Right renal pelvis (tissue), 4 donors: ENCODE measurements at regions not wholly inside any gene's neighbourhood (a gene's known extent, or its start where the extent isn't known, plus 50 kb on each side); places are given as distances from the start of the nearest gene placed in this dataset.
"Not testable (repeated sequence)": the region's sequence is repeated elsewhere in the genome, so short reads cannot be mapped to it uniquely, and the experiment has no call there.

Experiments used
- DNase-seq, 4 donors: peaks; one replicate each; pipeline ENCODE4 v3.0.0-alpha.2; 2013; ENCODE audit warnings: low read depth in 4 of 4, low spot score in 3 of 4, missing footprints in 1 of 4

GRCh38 chr6:98384801-98385200, 449.6 kb upstream of the POU3F2 start:
- DNase-seq = no peak

GRCh38 chr6:98395610-98396166, 438.7 kb upstream of the POU3F2 start:
- no peak for DNase-seq

GRCh38 chr6:98416027-98416426, 418.3 kb upstream of the POU3F2 start:
- DNase-seq = no peak

DNA sequence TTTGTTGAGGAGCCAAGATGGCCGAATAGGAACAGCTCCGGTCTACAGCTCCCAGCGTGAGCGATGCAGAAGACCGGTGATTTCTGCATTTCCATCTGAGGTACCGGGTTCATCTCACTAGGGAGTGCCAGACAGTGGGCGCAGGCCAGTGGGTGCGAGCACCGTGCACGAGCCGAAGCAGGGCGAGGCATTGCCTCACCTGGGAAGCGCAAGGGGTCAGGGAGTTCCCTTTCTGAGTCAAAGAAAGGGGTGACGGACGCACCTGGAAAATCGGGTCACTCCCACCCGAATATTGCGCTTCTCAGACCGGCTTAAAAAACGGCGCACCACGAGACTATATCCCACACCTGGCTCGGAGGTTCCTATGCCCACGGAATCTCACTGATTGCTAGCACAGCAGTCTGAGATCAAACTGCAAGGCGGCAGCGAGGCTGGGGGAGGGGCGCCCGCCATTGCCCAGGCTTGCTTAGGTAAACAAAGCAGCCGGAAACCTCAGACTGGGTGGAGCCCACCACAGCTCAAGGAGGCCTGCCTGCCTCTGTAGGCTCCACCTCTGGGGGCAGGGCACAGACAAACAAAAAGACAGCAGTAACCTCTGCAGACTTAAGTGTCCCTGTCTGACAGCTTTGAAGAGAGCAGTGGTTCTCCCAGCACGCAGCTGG, 417.7 kb upstream of the POU3F2 start:
- not testable (repeated sequence) for DNase-seq

DNA sequence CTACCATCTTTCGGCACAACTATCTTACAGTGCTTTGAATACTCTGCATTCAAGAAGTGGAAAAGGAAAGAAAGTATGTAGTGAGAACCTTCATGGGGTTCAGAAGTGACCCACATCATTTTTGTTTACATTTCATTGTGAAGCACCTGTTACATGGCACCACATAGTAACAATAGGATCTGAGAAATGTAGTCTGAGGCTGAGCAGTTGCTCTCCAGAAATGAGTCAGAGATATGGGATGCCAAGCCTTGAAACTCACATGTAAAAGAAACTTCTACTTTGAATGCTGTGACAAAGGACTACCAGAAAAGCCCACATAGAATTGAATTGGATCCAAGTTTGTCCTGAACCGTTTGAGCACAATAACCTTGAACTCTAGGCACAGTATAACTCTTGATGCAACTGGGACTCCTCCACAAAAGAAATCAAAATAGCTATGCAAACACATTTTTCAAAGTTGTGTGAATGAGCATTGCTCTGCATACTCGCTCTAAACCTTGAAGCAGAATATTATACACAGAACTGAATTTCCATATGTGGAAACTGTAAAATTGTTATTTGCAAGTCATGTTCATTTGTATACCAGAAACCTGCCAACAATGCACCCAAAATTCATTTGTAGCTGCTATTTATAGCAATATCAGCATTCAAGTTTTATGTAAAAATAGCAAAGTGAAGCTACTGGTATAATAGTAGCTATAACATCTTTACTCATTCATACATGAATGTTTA, 400.9 kb upstream of the POU3F2 start:
- DNase-seq = no peak

DNA sequence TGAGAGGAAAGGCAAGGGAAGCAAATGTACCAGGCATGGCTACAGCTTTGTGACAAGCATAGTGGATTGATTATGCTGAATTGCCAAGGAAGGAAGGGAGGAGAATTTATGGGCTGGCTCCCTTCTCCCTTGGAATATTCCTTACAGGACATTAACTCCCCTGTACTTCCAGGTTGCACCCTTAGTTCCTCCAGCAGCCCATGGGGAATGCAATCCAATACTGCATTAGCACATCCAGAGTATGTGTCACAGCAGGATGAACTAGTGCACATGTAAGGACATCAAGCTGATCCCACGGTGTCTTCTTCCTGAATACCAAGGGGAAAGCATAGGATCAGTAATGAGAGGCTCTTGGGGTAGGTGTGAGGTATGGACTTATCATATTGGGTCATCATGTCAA, 390.7 kb upstream of the POU3F2 start:
- DNase-seq = no peak

DNA sequence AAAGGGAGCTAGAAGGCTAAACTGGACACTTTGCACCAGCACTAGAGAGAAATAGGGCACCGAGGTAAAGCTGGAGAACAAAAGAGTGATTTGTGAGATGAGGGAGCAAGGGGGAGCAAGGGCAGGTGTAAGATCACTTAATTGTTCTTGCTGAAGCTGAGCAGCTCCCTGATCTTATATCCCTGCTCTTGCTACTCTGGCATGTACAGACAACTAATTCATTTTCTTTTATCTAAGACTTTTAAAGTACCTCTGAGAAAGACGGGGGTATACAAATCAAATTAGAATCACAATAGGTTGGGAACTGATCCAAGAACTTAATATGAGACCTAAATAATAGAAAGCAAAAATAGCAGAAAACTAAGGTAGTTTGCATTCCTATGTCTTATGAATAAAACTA, 381.7 kb upstream of the POU3F2 start:
- no peak for DNase-seq

- no peak for DNase-seq
Measured at GRCh38 chr6:98454809-98455322, 379.5 kb upstream of the POU3F2 start.

- DNase-seq = no peak
Measured at GRCh38 chr6:98458708-98459107, 375.7 kb upstream of the POU3F2 start.

DNA sequence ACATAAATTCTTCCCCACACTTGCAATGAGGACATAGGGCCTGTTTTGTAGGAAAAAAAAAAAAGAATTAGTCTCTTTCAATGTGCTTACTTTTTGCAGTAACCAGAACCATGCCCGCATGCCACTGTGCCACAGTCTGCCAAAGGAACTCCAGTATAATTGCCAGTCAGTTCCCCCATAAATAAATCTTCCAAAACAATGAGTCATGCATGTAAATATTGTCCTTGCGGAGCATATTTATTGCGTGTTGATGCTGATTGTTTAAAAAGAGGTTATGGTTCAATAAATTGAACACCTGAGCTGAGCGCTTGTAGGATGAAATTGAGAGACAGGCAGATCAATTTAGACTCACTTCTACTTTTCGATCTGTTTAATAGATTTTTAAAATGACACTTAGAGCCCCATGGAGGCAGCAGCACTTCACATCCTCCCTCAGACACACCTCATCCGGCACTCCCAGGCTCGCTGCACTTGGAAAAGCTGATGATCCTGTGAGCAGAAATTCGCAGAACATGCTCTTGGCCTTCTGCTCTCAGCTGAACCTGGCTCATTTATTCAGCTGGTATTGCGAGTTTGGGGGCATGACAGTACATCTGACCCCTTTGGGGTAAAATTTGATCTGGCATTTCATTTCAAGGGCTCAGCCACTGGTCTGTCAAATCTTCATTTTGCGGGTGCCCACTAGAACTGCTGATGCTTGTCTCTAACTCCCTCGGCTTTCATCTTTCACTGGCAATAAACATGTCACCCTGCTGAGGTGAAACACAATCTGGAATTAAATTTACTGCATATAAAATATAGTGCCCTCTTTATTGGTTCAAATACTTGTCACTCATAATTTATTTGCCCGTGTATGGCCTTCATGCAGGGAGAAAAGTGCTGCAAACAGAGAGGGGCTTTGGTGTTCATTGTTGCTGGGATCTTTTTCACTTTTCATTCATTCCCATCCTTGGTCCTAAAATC, 371.1 kb upstream of the POU3F2 start:
- DNase-seq = peak in 2 of 4 donors; percentile 12 to 20

DNA sequence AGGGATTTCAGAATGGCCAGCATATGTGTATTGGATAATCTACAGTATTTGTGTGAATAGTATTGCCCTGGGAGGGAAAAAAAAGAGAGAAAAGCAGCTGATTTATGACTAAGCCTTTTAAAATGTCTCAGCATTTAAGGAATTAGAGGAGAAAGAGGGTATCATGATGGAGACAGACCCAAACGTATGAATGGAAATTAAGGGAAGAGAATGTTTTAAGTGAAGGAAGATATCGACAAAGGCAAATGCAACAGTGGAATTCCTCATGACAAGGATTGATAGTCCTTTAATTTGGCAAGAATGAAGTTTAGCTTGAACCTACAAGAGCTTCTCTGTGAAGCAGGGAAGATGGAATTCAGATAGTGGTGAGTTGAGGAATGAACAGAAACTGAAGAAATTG, 367.3 kb upstream of the POU3F2 start:
- no peak for DNase-seq

DNA sequence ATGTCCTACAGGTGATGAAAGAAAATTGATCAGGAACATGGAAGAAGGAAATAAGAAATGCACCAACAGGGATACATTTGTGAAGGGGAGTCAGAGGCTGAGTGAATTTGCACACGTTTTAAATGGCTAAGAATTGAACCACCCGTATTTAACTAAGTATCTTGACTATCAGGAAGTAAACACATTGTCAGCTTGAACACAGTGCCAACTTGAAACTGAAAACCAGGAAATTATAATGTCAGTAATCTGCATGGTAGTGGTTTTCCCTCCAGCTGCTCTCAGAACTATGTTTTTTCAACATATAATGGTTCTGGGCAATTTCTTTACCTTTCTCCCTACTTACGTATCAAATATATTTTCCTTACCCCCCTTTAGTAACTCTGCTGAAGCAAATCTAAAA, 366.5 kb upstream of the POU3F2 start:
- DNase-seq = no peak

DNA sequence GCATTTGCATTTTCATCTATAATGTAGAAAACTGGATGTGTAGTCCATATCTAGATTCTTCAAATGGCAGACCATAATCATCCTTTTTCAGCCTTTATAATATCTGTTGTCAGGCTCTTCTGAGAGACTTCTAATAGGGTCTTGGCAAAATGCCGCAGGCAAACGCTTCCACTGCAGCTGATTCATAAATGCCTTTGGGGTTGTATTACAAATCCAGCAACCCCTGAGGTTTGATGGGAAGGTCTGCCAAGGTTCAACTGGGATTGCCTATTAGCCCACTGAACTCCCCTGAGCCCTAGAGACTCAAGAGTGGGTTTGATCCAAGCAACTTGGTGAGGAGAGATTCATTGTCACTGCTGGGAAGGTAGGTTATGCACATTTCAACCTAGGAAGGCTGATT, 365.2 kb upstream of the POU3F2 start:
- DNase-seq = no peak

- DNase-seq = no peak
Measured at GRCh38 chr6:98470821-98471220, 363.6 kb upstream of the POU3F2 start.

DNA sequence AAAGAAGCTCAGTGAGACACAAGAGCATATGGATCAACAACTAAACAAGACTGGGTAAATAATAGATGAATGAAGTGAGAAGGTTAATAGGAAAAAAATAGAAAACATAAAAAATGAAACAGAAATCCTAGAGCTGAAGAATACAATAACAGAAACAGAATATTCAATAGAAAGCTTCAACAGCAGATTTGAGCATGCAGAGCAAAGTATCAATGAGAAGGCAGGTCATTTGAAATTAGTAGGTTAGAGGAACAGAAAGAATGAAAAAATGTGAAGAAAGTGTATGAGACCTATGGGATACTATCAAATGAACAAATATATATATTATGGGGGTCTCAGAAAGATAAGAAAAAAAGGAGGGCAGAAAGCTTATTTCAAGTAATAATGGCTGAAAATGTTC, 362.9 kb upstream of the POU3F2 start:
- no peak for DNase-seq

- no peak for DNase-seq
Measured at GRCh38 chr6:98477231-98477630, 357.1 kb upstream of the POU3F2 start.

DNA sequence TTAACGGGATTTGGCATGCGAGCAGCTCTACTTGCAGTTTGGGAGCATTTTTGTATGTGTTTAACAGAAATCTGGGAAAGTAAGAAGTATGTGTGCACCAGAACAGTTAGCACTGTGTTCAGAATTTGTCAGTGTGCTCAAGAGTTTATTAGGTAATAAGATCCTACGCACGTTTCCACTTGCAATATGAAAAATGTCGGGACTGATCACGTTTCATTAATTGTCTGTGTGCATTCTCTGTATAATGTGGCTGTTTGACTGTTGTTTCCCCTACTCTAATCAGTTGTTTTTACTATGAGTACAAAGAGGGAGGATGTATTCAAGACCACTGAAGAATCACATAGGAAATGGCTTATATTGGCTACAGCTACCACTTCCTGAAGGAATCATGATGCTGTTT, 349.7 kb upstream of the POU3F2 start:
- DNase-seq = no peak

DNA sequence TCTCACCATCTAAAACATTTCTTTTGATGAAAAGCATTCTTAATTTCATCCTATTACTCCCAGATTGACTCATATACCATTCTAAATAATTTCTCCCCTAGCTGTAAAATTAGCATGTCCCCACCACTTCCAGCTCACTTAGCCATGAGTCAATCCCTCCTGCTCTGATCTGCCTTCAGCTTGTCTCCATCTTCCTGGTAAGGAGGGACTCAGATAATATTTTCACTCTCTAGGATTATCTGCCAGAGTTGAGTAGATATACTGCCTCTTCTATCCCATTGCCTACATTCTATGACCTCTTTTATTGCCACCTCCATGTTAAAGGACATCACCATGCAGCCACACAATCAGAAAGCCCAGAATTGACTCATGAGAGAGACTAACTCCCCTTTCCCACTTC, 348.8 kb upstream of the POU3F2 start:
- no peak for DNase-seq

GRCh38 chr6:98486057-98486456, 348.3 kb upstream of the POU3F2 start:
- no peak for DNase-seq

DNA sequence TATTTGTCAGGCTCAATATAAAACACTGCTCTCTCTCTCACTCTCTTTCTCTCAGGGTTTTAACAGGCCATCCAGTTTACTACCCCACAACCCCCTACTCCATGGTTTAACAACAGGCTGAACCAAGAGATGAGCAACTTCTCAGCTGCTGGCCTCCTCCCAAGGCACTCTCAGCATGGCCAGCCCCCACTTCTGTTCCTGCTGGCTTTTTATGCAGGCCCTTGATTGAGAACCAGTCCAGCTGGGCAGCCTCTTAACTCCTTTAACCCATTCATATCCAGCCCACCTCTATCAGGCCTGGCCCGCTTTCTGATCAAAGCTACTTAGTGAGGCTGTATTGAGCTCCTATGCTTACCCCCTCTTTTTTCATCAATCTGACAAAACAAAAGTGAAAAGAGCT, 346.8 kb upstream of the POU3F2 start:
- no peak for DNase-seq
